DOHH2 (cell line): ENCODE measurements at regions not wholly inside any gene's neighbourhood (a gene's known extent, or its start where the extent isn't known, plus 50 kb on each side); places are given as distances from the start of the nearest gene placed in this dataset.

Source experiments
- H3F3A ChIP-seq: fragments of 200-600 bp; sonication (generic), shearing (Covaris generic); 2 replicates; pipeline ENCODE4 v1.6.0; 2016; ENCODE audit warnings: antibody characterized with exemption, mild to moderate bottlenecking; ENCODE audit not compliant: control insufficient read depth, insufficient read depth
- H3K27ac ChIP-seq: fragments of 200-600 bp; sonication (generic); 2 replicates; pipeline ENCODE4 v1.5.1; 2014; ENCODE audit warnings: low read depth, mild to moderate bottlenecking, low read length, moderate library complexity
- H3K27me3 ChIP-seq: fragments of 200-600 bp; sonication (generic); 2 replicates; pipeline ENCODE4 v1.6.1; 2014; ENCODE audit warnings: mild to moderate bottlenecking, low read length, mixed read lengths; ENCODE audit not compliant: control insufficient read depth
- H3K36me3 ChIP-seq: fragments of 200-600 bp; sonication (generic); 2 replicates; pipeline ENCODE4 v1.6.1; 2014; ENCODE audit warnings: mild to moderate bottlenecking, low read length, moderate library complexity, mixed read lengths; ENCODE audit not compliant: control insufficient read depth
- H3K4me1 ChIP-seq: fragments of 200-600 bp; sonication (generic); 2 replicates; pipeline ENCODE4 v1.6.1; 2014; ENCODE audit warnings: mild to moderate bottlenecking, low read length, mixed read lengths; ENCODE audit not compliant: control insufficient read depth
- H3K4me2 ChIP-seq: fragments of 200-600 bp; sonication (generic); 2 replicates; pipeline ENCODE4 v1.6.0; 2014; ENCODE audit warnings: mild to moderate bottlenecking, low read length, moderate library complexity
- H3K4me3 ChIP-seq: fragments of 200-600 bp; sonication (generic); 2 replicates; pipeline ENCODE4 v1.5.1; 2014; ENCODE audit warnings: mild to moderate bottlenecking, low read length, mixed read lengths
- H3K79me2 ChIP-seq: fragments of 200-600 bp; sonication (generic); 2 replicates; pipeline ENCODE4 v1.6.1; 2014; ENCODE audit warnings: mild to moderate bottlenecking, low read length, mixed read lengths; ENCODE audit not compliant: control insufficient read depth
- H3K9me2 ChIP-seq: fragments of 200-600 bp; sonication (generic); replicated peaks from 2 replicates; pipeline ENCODE4 v1.6.1; 2014; ENCODE audit warnings: mild to moderate bottlenecking, low read length, mixed read lengths; ENCODE audit not compliant: control insufficient read depth
- H3K9me3 ChIP-seq: fragments of 200-600 bp; sonication (generic); 2 replicates; pipeline ENCODE4 v1.6.1; 2014; ENCODE audit warnings: antibody characterized with exemption, low read length, mixed read lengths; ENCODE audit not compliant: control insufficient read depth, insufficient read depth
- H4K20me1 ChIP-seq: fragments of 200-600 bp; sonication (generic); 2 replicates; pipeline ENCODE4 v1.6.0; 2014; ENCODE audit warnings: low read depth, mild to moderate bottlenecking, antibody characterized with exemption, low read length, moderate library complexity; ENCODE audit not compliant: control insufficient read depth, insufficient read depth
- EZH2phosphoT487 ChIP-seq: fragments of 200-600 bp; sonication (generic); IDR thresholded peaks from 2 replicates; pipeline ENCODE4 v1.6.1; 2017; ENCODE audit warnings: borderline replicate concordance, mild to moderate bottlenecking, antibody characterized with exemption, low read length, moderate library complexity, mixed read lengths
- TF ChIP-seq, protein P1 (sequence below): fragments of 200-600 bp; sonication (generic); IDR thresholded peaks from one replicate; pipeline ENCODE4 v1.5.1; 2014; ENCODE audit warnings: antibody characterized with exemption, mild to moderate bottlenecking, low read depth, low read length; ENCODE audit not compliant: poor library complexity, severe bottlenecking

DNA sequence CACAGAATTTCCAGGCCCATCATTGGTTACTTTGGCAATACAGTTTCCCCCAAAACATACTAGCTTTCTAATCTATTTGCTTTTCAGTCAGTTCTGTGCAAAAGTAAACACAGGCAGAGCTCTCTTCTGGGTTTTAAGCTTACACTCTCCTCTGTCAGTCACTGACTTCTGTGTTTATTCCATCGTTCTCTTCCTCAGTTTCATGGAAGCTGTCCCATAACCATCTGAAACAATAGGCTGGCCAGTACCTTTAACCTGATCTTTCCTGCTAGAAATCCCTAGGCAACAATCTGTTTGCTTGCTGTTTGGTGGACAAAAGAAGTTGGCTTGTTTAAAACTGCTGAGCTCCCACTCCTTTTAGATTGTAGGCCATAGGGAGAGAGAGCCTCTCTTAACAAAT lies 431.5 kb downstream of the HACE1 start:
- H3F3A ChIP-seq, result no peaks in the 10 kb centered on the region
- H3K4me3 ChIP-seq, result no peak overlapping the region
- H4K20me1 ChIP-seq, result no peaks in the 10 kb centered on the region
- H3K9me2 ChIP-seq, result no peaks in the 10 kb centered on the region
- no peak overlapping the region for H3K4me2 ChIP-seq
- peaks cover 5% of the 10 kb centered on the region; the same call in 1 of the 2 replicates for H3K9me3 ChIP-seq
- H3K27ac ChIP-seq, result no peak overlapping the region
- H3K79me2 ChIP-seq, result no peaks in the 10 kb centered on the region
- H3K27me3 ChIP-seq, result no peaks in the 10 kb centered on the region
- H3K36me3 ChIP-seq, result no peaks in the 10 kb centered on the region
- H3K4me1 ChIP-seq, result peaks cover 5% of the 10 kb centered on the region; the same call in 1 of the 2 replicates
- no peak for TF ChIP-seq EZH2phosphoT487
- TF ChIP-seq, protein P1, sequence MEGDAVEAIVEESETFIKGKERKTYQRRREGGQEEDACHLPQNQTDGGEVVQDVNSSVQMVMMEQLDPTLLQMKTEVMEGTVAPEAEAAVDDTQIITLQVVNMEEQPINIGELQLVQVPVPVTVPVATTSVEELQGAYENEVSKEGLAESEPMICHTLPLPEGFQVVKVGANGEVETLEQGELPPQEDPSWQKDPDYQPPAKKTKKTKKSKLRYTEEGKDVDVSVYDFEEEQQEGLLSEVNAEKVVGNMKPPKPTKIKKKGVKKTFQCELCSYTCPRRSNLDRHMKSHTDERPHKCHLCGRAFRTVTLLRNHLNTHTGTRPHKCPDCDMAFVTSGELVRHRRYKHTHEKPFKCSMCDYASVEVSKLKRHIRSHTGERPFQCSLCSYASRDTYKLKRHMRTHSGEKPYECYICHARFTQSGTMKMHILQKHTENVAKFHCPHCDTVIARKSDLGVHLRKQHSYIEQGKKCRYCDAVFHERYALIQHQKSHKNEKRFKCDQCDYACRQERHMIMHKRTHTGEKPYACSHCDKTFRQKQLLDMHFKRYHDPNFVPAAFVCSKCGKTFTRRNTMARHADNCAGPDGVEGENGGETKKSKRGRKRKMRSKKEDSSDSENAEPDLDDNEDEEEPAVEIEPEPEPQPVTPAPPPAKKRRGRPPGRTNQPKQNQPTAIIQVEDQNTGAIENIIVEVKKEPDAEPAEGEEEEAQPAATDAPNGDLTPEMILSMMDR, result no peak

DNA sequence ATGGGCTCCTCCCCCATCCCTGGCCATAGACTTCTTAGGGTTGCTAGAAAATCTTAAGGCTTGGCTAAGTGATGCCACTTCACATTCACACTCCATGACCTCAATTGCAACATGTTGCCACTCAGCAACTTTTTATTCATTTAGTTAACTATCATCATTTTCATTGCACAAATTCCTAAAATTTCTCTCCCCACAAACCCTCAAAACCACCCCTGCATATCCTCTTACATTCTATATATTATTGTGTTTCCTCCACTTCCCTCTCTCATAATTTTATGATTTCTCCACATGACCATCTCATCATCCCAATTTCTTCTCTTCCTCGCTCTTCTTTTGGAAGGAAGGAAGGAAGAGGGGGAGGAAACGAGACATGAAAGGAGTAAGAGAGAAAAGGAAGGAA lies 436.0 kb downstream of the HACE1 start:
- Histone ChIP-seq H3K36me3 (no peaks in the 10 kb centered on the region), H3K27ac (no peak overlapping the region), H3K9me3 (peaks cover 5% of the 10 kb centered on the region; the same call in 1 of the 2 replicates), H3K4me3 (no peak overlapping the region), H3K27me3 (no peaks in the 10 kb centered on the region), H3F3A (no peaks in the 10 kb centered on the region), H3K9me2 (no peaks in the 10 kb centered on the region), H3K4me2 (no peak overlapping the region), H4K20me1 (no peaks in the 10 kb centered on the region), H3K79me2 (no peaks in the 10 kb centered on the region), H3K4me1 (no peaks in the 10 kb centered on the region)
- no peak for TF ChIP-seq EZH2phosphoT487
- TF ChIP-seq, protein P1, result no peak

DNA sequence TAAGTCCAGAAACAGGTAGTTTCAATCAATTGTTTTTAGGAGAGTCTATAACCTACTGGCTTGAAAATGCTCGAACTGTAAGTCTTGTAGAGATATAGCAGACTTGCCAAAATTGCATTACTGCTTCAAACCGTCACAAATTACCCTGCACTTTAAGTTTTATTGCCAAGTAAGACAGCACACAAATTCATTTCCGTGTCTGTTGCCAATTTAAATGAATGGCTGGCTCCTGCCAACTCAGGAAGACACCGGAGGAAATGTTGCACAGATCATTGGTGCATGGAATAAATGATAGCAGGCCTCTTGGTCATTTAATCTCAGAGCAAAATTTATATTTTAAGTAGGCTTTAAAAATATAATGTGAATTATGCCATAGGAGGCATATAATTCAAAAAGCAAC lies 438.1 kb downstream of the HACE1 start:
- Histone ChIP-seq H3K9me2 (no peaks in the 10 kb centered on the region), H3K36me3 (no peaks in the 10 kb centered on the region), H3K4me2 (no peak overlapping the region), H3K4me1 (no peaks in the 10 kb centered on the region), H3K4me3 (no peak overlapping the region), H3K27me3 (no peaks in the 10 kb centered on the region), H3K79me2 (no peaks in the 10 kb centered on the region), H3K9me3 (no peaks in the 10 kb centered on the region), H4K20me1 (no peaks in the 10 kb centered on the region), H3F3A (no peaks in the 10 kb centered on the region), H3K27ac (no peak overlapping the region)
- TF ChIP-seq, protein P1, result no peak
- no peak for TF ChIP-seq EZH2phosphoT487
